ENCODE measurements at regions not wholly inside any gene's neighbourhood (a gene's known extent, or its start where the extent isn't known, plus 50 kb on each side); places are given as distances from the start of the nearest gene placed in this dataset.

GRCh38 chr11:70643642-70644041, 245.3 kb downstream of the CTTN start:
- RAD21 ChIA-PET (ENCODE audit: low non-redundant PET in 1 of 2, low total read pairs in 2 of 2, uncharacterized antibody in 2 of 2, unreplicated experiment in 2 of 2), result no interaction called here
- POLR2A ChIA-PET, result no interaction called here
- Histone ChIP-seq H3K27me3 (ENCODE audit: insufficient read depth, low read length) (peaks cover 7% of the 10 kb centered on the region; the same call in 1 of the 2 replicates), H3K79me2 (ENCODE audit: insufficient read depth, low read length) (no peaks in the 10 kb centered on the region), H3K4me2 (ENCODE audit: low read length) (no peak overlapping the region), H3K36me3 (ENCODE audit: control insufficient read depth in 1 of 2, insufficient read depth in 2 of 2, low read length in 2 of 2) (no peaks in the 10 kb centered on the region), H3K4me3 (replicated peaks in 1 of 2; ENCODE audit: low read depth in 1 of 2, low read length in 2 of 2) (no peak overlapping the region), H3K27ac (ENCODE audit: low read depth, low read length) (no peak overlapping the region), H3K9me2 (ENCODE audit: insufficient read depth) (no peaks in the 10 kb centered on the region), H3K9me3 (ENCODE audit: control insufficient read depth in 1 of 2, insufficient read depth in 1 of 2, low read depth in 1 of 2, low read length in 2 of 2) (no peaks in the 10 kb centered on the region), H2AFZ (ENCODE audit: low read depth, low read length, poor library complexity, severe bottlenecking) (no peak overlapping the region), H3K9ac (ENCODE audit: low read length) (no peak overlapping the region), H4K20me1 (ENCODE audit: insufficient read depth) (no peaks in the 10 kb centered on the region), H3K4me1 (ENCODE audit: control insufficient read depth in 1 of 2, insufficient read depth in 2 of 2, low read length in 2 of 2) (no peaks in the 10 kb centered on the region)
- intact Hi-C loops (cut with micrococcal nuclease), result no loop called here
- CTCF ChIA-PET, result no interaction called here
- DNase-seq (ENCODE audit: low read depth, low spot score) (no peak), ATAC-seq (no peak)
- TF ChIP-seq FOSL1 (IDR thresholded peaks at IDR 0.05; ENCODE audit: low read depth) (no peak), MAX (IDR thresholded peaks at IDR 0.05) (no peak), YY1 (IDR thresholded peaks at IDR 0.05; ENCODE audit: extremely low read depth, insufficient replicate concordance, low read depth, low read length) (no peak), SRF (IDR thresholded peaks at IDR 0.05; ENCODE audit: low read depth) (no peak), REST (IDR thresholded peaks at IDR 0.05; ENCODE audit: low read depth) (no peak), SP1 (IDR thresholded peaks at IDR 0.05; ENCODE audit: low read depth) (no peak), CBX3 (IDR thresholded peaks at IDR 0.05; ENCODE audit: low read depth) (no peak), RAD21 (IDR thresholded peaks at IDR 0.05; ENCODE audit: low read depth) (no peak), EZH2phosphoT487 (IDR thresholded peaks at IDR 0.05; ENCODE audit: borderline replicate concordance) (no peak), CEBPB (IDR thresholded peaks at IDR 0.05; ENCODE audit: low read depth) (no peak), SIN3A (IDR thresholded peaks at IDR 0.05; ENCODE audit: low read depth) (no peak), ATF3 (IDR thresholded peaks at IDR 0.05) (no peak), POLR2A (IDR thresholded peaks at IDR 0.05; ENCODE audit: borderline replicate concordance, extremely low read depth, insufficient read depth, insufficient read length) (no peak), ZNF274 (IDR thresholded peaks at IDR 0.05; ENCODE audit: low read depth, low read length) (no peak), TCF7L2 (IDR thresholded peaks at IDR 0.05; ENCODE audit: borderline replicate concordance, extremely low read depth, insufficient read depth, insufficient read length) (no peak), EZH2 (IDR thresholded peaks at IDR 0.05) (no peak), EGR1 (IDR thresholded peaks at IDR 0.05; ENCODE audit: low read depth) (no peak), ELF1 (IDR thresholded peaks at IDR 0.05; ENCODE audit: borderline replicate concordance, low read depth) (no peak), ZFX (IDR thresholded peaks at IDR 0.05) (no peak)
- BruUV-seq (replicated peaks), result no TSS peak
